HG02973 (cell line): ENCODE measurements at regions not wholly inside any gene's neighbourhood (a gene's known extent, or its start where the extent isn't known, plus 50 kb on each side); places are given as distances from the start of the nearest gene placed in this dataset.

Experiments
- ATAC-seq: cut with Tn5 transposase; IDR thresholded peaks from one replicate; pipeline ENCODE4 v1.9.1; 2021; ENCODE audit warnings: moderate library complexity; ENCODE audit not compliant: unreplicated experiment

DNA sequence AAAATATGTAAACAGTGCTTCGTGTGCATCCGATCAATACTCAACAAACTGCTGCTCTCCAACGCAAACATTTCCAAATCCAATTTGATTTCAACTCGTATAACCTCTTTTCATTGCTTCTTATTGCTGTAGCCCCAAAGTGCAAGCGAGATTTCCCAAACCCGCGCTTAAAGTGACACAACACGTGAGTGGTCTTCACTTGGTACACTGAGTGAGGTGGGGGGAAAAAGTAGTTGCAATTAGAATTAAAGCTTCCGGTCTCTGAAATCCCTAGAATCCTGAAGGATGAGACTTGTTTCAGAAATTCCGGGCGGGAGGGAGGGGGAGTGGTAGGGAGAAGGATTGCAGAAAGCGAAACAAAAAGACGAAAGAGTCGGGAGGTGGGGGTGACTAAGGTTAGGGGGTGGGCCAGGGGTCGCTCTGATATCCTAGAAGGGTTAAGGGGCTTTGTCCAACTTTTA, 387.5 kb downstream of the BCAT1 start:
- ATAC-seq = no peak

GRCh38 chr12:24560831-24561271, 388.1 kb downstream of the BCAT1 start:
- no peak for ATAC-seq

GRCh38 chr12:24560192-24560775, 388.6 kb downstream of the BCAT1 start:
- no peak for ATAC-seq

GRCh38 chr12:24557738-24558137, 391.2 kb downstream of the BCAT1 start:
- no peak for ATAC-seq

- no peak for ATAC-seq
Measured at GRCh38 chr12:24555730-24556129, 393.2 kb downstream of the BCAT1 start.

GRCh38 chr12:24554612-24555295, 394.1 kb downstream of the BCAT1 start:
- ATAC-seq = no peak

- no peak for ATAC-seq
Measured at GRCh38 chr12:24553259-24553658, 395.6 kb downstream of the BCAT1 start.

DNA sequence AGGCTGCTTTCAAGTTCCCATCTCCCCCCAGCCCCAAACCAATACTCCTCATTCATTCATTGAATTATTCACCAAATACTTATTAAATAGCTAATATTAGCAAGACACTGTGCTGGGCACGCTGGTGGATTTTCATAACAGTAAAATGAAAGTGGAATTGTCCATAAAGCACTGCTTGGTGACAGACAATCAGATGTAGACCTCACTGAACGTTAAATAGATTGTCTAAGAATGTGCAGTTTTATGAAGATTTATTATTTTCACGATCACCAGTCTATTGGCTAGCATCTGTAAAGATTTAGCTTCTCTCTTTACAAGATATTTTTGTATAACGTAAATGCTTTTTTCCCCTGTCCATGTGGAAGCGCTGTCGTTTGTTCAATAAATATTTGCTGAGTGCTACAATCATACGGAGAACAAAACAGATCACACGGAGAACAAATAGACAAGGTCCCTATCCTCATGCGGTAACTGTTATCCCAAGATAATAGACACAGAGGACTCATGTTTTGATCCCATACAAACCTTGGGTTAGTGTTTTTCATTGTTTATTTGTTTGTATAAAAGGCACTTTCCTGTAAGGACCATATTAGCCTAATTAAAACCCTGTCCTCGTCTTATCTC, 397.6 kb downstream of the BCAT1 start:
- no peak for ATAC-seq

- no peak for ATAC-seq
Measured at GRCh38 chr12:24550609-24551008, 398.3 kb downstream of the BCAT1 start.

DNA sequence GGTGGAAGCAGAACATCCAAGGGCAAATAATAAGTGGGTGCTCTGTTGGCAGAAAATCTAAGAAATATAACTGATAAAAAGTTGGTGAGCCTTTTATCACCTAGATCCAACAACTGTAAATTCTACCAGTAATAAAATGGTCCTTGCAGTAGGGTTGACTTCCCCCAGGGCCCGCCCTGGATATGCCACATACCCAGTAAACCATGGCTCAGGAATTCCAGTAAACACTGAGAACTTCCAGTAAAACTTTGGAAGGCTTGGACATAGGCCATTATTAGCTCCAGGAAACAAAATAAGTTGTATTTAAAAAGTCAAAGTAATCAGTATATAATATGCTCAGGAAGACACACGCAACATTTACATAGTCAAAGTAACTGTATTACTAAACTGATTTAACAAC, 402.2 kb downstream of the BCAT1 start:
- no peak for ATAC-seq

DNA sequence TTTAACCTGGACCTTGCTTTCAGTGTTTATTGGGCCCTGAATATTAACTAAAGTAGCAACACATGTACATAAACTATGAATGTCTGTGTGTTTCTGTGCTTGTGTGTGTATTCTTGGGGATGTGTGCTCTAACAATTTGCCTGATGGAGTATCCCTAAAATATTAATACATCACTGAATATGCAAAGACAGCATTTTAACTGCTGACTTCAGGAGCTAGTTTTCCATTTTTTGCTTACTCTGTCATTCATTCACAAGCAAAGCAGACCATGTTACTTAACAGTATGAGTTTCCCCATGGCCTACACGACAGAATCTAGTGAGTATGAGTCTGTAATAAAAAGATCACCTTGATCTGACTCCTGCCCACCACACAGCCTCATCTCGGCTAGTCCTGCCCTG, 402.8 kb downstream of the BCAT1 start:
- no peak for ATAC-seq

DNA sequence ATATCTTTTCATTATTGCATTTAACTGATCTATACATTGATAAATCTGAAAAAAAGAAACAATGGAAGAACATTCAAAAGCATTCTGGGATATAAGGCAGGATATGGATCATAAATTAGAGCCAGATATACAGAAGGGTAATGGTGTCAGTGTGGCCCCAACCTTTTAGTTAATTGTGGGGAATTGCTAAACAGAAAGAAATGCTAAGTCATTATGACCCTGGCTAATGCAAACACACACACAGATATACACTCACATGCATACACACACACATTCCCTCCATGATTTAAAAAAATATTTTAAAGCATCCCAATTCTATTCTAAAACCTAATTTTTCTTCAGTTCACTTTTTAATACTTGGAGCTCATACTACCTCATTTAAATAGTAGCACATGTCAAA, 404.5 kb downstream of the BCAT1 start:
- ATAC-seq = no peak

- ATAC-seq = no peak
Measured at GRCh38 chr12:24541193-24541871, 407.6 kb downstream of the BCAT1 start.

- ATAC-seq = no peak
Measured at GRCh38 chr12:24539646-24540045, 409.3 kb downstream of the BCAT1 start.

GRCh38 chr12:24537083-24537860, 411.6 kb downstream of the BCAT1 start:
- ATAC-seq = no peak

GRCh38 chr12:24535334-24536069, 413.4 kb downstream of the BCAT1 start:
- no peak for ATAC-seq

DNA sequence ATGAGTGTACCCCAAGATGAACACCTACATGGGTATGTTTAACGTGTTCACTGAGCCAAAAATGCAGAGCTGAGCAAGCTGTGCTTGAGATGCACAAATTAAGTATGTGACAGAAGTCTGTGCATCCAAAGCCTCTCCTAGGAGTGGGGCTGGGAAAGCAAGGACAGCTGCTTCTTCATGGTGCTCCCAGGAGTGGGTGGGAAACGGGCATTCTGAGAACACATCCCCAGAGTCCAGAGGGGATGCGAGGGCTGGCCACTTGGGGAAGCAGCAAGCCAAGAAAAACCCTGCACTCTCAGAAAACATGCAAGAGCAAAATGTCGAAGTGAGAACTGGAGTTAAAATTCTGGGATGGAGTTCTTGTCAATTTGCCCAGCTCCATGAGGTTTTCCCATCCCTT, 414.3 kb downstream of the BCAT1 start:
- no peak for ATAC-seq

DNA sequence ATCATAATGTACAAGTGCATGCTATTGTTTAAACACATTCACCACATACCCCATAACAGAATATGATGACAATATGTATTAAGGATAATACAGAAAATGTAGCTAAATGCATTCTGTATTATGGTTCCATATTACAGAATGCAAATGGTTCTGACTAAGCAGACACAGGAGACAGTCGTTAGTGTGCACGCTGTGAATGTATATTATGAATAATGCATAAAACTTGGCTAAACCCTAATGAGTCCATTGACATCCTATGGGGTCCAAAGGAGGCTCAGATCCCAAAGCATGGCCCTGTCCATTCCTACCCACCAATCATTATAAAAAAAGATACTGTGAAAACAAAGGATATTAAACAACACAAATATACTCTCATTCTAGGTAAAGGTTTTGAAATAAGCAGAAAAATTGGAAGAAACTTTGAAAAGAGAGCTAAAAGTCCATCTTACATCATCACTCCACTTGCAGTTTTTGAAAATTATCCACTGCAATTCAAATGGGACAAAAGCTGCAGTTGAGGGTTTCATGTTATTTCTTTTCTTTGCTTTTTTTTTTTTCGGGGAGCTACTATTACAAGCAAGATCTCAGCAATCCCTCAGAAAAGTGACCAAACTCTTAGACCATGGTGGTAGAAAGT, 415.1 kb downstream of the BCAT1 start:
- ATAC-seq = no peak

- no peak for ATAC-seq
Measured at GRCh38 chr12:24530689-24531088, 418.2 kb downstream of the BCAT1 start.

- ATAC-seq = no peak
Measured at GRCh38 chr12:24527102-24527501, 421.8 kb downstream of the BCAT1 start.
